AG09319 (cell line): ENCODE measurements at regions not wholly inside any gene's neighbourhood (a gene's known extent, or its start where the extent isn't known, plus 50 kb on each side); places are given as distances from the start of the nearest gene placed in this dataset.

Source experiments
- DNase-seq: peaks from one replicate; pipeline ENCODE4 v3.0.0-alpha.2; 2010; ENCODE audit warnings: low read depth; ENCODE audit errors: extremely low read depth
- CTCF ChIP-seq: IDR thresholded peaks from 2 replicates; pipeline ENCODE4 v1.5.1; 2011; ENCODE audit warnings: low read depth, mild to moderate bottlenecking, inconsistent platforms, low read length, moderate library complexity

- DNase-seq, result no peak
- no peak for TF ChIP-seq CTCF
Observed at GRCh38 chr7:47213276-47213675, 368.6 kb downstream of the TNS3 start.

GRCh38 chr7:47211519-47211973 lies 370.4 kb downstream of the TNS3 start:
- DNase-seq, result no peak
- no peak for TF ChIP-seq CTCF

GRCh38 chr7:47210281-47210854 lies 371.5 kb downstream of the TNS3 start:
- no peak for DNase-seq
- TF ChIP-seq CTCF, result no peak

GRCh38 chr7:47207956-47208355 lies 374.0 kb downstream of the TNS3 start:
- no peak for DNase-seq

GRCh38 chr7:47204709-47205108 lies 377.2 kb downstream of the TNS3 start:
- DNase-seq, result no peak
- no peak for TF ChIP-seq CTCF

More at GRCh38 chr7:47207956-47208355, 374.0 kb downstream of the TNS3 start:
- no peak for TF ChIP-seq CTCF

GRCh38 chr7:47202146-47202783 lies 379.6 kb downstream of the TNS3 start:
- no peak for DNase-seq
- TF ChIP-seq CTCF, result no peak

- no peak for TF ChIP-seq CTCF
- DNase-seq, result no peak
Observed at GRCh38 chr7:47198159-47198558, 383.8 kb downstream of the TNS3 start.
